ENCODE measurements at regions not wholly inside any gene's neighbourhood (a gene's known extent, or its start where the extent isn't known, plus 50 kb on each side); places are given as distances from the start of the nearest gene placed in this dataset.

DNA sequence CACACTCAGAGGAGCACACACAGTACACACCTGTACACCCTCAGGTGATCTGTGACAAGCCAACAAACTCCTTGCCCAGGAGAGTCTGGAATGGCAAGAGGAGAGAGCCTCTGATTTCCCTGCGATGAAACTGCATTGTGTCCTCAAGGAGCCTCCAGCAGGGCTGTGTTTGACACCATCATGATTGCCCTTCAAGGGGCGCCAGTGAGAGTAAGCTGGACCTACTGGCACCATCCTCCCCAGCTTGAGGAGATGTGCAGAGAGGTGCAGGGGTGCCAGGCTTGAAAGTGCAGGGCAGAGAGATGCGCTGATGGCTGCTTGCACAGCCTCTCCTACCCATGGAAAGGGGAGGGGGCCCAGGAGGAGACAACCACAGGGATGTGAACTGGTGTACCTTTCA is 188.8 kb upstream of the CADM1 start:
- TF ChIP-seq POLR2A (IDR thresholded peaks at IDR 0.05), result no peak
- TF ChIP-seq, protein P1, sequence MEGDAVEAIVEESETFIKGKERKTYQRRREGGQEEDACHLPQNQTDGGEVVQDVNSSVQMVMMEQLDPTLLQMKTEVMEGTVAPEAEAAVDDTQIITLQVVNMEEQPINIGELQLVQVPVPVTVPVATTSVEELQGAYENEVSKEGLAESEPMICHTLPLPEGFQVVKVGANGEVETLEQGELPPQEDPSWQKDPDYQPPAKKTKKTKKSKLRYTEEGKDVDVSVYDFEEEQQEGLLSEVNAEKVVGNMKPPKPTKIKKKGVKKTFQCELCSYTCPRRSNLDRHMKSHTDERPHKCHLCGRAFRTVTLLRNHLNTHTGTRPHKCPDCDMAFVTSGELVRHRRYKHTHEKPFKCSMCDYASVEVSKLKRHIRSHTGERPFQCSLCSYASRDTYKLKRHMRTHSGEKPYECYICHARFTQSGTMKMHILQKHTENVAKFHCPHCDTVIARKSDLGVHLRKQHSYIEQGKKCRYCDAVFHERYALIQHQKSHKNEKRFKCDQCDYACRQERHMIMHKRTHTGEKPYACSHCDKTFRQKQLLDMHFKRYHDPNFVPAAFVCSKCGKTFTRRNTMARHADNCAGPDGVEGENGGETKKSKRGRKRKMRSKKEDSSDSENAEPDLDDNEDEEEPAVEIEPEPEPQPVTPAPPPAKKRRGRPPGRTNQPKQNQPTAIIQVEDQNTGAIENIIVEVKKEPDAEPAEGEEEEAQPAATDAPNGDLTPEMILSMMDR (IDR thresholded peaks at IDR 0.05), result no peak

All from suprapubic skin (tissue), 3 donors.